GM12865 (cell line): ENCODE measurements at regions not wholly inside any gene's neighbourhood (a gene's known extent, or its start where the extent isn't known, plus 50 kb on each side); places are given as distances from the start of the nearest gene placed in this dataset.

Experiments used
- DNase-seq: peaks from one replicate; pipeline ENCODE4 v3.0.0; 2010; ENCODE audit warnings: low read depth
- H3K4me3 ChIP-seq: 2 replicates; pipeline ENCODE4 v1.5.1; 2011; ENCODE audit warnings: mild to moderate bottlenecking, low read depth, low read length, control low read depth
- CTCF ChIP-seq: IDR thresholded peaks from 2 replicates; pipeline ENCODE4 v1.5.1; 2011; ENCODE audit warnings: low read length, control low read depth, low read depth, inconsistent platforms; ENCODE audit not compliant: insufficient read depth; ENCODE audit errors: missing control alignments

- DNase-seq, result no peak
- TF ChIP-seq CTCF, result no peak
- H3K4me3 ChIP-seq, result no peak overlapping the region
Measured at GRCh38 chr6:97919046-97919445, 636.0 kb upstream of the MMS22L start.

GRCh38 chr6:97919631-97920030, 636.6 kb upstream of the MMS22L start:
- no peak for DNase-seq
- H3K4me3 ChIP-seq, result no peak overlapping the region
- TF ChIP-seq CTCF, result no peak

GRCh38 chr6:97923249-97923648, 640.2 kb upstream of the MMS22L start:
- no peak for DNase-seq
- H3K4me3 ChIP-seq, result no peak overlapping the region
- no peak for TF ChIP-seq CTCF

- no peak for DNase-seq
- H3K4me3 ChIP-seq, result no peak overlapping the region
- TF ChIP-seq CTCF, result no peak
Measured at GRCh38 chr6:97925504-97925903, 642.5 kb upstream of the MMS22L start.

GRCh38 chr6:97939440-97940168, 656.6 kb upstream of the MMS22L start:
- DNase-seq, result no peak
- no peak overlapping the region for H3K4me3 ChIP-seq
- no peak for TF ChIP-seq CTCF

GRCh38 chr6:97947841-97948240, 664.8 kb upstream of the MMS22L start:
- no peak for DNase-seq

More at GRCh38 chr6:97947841-97948240, 664.8 kb upstream of the MMS22L start:
- no peak for TF ChIP-seq CTCF
- H3K4me3 ChIP-seq, result no peak overlapping the region
